Brain pericyte (primary cell): ENCODE measurements at regions not wholly inside any gene's neighbourhood (a gene's known extent, or its start where the extent isn't known, plus 50 kb on each side); places are given as distances from the start of the nearest gene placed in this dataset.
"Not testable (repeated sequence)": the region's sequence is repeated elsewhere in the genome, so short reads cannot be mapped to it uniquely, and the experiment has no call there.

Source experiments
- DNase-seq: peaks from one replicate; pipeline ENCODE4 v3.0.0-alpha.2; 2012; ENCODE audit warnings: low read depth, low spot score

DNA sequence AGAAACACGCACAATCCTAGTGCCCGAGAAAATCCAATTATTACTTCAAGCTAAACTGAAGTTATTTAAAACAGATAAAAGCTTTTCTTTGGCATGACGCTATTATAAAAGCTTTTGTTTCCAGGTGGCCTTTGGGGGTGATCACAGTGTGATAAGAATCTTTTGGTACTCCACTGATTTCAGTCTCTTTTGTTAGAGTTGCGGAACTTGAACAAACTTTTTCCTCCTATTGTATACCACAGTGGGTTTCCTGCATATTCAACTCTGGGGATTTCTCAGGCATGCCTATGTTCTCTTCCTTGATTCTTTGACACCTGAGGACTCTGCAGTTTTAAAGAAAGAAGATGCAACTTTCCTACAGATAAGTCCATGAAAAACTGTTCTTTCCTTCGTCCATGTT, 99.7 kb upstream of the PITRM1 start:
- DNase-seq, result no peak

DNA sequence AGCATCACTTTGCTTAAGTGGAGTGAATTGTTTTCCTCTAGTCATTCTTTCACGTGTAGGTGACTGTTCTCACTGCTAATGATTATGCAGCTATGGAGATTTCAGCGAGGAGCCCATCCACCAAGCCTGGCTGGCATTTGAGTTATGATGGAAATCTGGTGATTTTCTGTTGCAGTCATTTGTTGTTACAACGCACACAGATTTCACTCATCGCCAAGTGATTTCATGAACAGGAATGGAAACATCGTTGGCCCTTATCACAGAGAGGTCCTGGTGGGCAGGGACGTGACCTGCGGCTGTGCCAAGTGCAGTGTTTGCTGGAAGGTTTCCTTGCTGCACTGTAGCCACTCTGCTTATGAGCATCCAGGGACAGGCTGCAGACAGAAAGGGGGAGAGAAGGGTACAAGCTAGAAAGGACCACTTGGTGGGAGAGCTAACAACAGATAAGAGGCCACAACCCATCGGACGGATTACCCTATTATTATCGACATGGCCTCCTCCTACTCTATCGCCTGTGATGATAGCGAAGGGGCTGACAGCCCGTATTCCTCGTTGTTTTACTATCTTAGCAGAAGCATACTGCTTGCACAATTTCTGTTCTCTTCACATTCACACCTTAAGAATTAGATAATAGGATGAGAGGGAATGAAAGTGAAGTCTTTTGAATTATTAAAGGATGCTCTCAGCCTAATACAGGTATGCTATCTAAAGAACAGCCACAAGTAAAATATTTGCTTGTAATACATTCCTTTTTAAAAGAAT, 99.0 kb upstream of the PITRM1 start:
- no peak for DNase-seq

GRCh38 chr10:3270577-3271316, 98.2 kb upstream of the PITRM1 start:
- no peak for DNase-seq

- DNase-seq, result no peak
Measured at GRCh38 chr10:3268025-3268424, 95.4 kb upstream of the PITRM1 start.

DNA sequence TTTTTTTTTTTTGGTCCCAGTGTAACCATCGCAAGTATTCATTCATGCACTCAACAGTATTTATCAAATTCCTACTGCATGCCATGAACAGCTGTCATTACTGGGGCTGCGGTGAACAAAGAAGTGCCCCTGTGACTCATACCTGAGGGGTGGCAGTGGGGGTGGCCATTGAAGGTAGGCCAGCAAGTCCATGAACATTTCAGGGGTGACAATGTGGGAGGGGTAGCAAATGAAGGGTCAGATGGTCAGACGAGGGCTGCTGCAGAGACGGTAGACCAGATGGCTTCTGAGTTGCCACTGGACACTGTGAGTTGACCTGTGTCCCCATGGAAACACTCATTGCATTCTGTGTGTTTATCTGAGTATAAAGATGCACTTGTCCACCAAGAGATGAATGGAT, 92.5 kb upstream of the PITRM1 start:
- no peak for DNase-seq

- no peak for DNase-seq
Measured at GRCh38 chr10:3264161-3264761, 91.7 kb upstream of the PITRM1 start.

GRCh38 chr10:3263747-3264146, 91.2 kb upstream of the PITRM1 start:
- DNase-seq, result no peak

- no peak for DNase-seq
Measured at GRCh38 chr10:3263082-3263481, 90.5 kb upstream of the PITRM1 start.

GRCh38 chr10:3261921-3262320, 89.3 kb upstream of the PITRM1 start:
- DNase-seq, result no peak

- DNase-seq, result no peak
Measured at GRCh38 chr10:3260066-3260834, 87.7 kb upstream of the PITRM1 start.

- DNase-seq, result no peak
Measured at GRCh38 chr10:3259499-3259898, 86.9 kb upstream of the PITRM1 start.

GRCh38 chr10:3258394-3258793, 85.8 kb upstream of the PITRM1 start:
- no peak for DNase-seq

GRCh38 chr10:3255616-3256015, 83.0 kb upstream of the PITRM1 start:
- no peak for DNase-seq

DNA sequence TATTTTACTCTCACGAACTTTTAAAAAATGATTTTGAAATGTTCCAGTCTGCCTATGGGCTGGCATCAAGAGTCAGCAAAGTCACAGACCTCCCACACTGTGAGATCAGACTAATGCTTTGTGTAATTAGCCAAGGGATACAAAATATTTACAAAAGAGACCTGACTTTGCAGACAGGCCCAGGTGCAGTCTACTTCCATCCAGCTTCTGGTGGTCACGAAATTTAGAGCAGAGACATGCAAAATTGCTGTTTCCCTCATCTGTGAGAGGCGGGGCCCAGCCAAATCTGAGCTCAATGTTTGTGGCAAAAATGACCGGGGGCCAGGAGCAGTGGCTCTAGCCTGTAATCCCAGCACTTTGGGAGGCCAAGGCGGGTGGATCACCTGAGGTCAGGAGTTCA, 82.5 kb upstream of the PITRM1 start:
- no peak for DNase-seq

- not testable (repeated sequence) for DNase-seq
Measured at GRCh38 chr10:3253974-3254373, 81.4 kb upstream of the PITRM1 start.

DNA sequence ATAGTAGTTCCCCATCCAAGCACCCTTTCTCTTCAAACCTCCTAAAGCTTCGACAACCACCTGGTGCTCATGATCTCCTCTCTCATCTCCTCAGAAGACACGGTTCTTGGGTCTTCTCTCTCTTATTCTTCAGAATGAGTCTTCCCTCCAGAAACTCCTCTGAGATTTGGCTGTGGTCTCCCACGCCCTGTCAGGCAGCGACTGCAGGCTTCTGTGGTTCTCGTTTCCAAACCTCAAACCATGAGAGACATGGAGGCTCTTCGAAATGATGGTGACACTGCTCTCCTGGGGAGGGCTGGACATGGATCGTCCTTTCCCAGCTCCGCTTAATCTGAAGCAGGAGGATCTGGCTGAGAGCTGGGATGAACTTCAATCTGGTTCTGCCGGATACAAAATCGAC, 78.6 kb upstream of the PITRM1 start:
- no peak for DNase-seq

DNA sequence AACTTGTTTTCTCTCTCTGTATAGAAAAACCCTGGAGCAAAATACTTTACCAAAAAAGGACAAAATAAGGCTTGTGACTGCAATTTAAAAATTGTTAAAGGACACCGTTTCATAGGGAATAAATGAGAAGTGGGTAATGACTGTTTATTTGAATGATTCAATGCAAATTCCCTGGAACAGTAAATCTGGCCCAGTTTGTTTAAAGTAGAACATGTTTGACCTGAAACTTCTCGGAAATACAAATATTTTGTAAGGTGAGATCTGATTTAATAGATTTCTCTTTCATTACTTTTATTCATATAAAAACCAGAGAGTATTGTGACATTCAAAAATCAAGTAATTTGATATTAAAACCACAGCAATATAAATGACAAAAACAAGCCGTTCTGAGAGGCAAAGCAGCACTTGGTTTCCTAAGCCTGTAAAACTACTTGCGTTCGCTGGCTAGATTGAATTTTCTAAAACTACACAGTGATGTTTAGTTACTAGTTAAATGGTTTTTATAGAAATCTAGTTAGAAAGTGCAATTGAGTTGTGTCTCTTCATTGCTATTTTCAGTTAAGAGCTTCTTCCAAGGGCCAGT, 76.8 kb upstream of the PITRM1 start:
- no peak for DNase-seq

DNA sequence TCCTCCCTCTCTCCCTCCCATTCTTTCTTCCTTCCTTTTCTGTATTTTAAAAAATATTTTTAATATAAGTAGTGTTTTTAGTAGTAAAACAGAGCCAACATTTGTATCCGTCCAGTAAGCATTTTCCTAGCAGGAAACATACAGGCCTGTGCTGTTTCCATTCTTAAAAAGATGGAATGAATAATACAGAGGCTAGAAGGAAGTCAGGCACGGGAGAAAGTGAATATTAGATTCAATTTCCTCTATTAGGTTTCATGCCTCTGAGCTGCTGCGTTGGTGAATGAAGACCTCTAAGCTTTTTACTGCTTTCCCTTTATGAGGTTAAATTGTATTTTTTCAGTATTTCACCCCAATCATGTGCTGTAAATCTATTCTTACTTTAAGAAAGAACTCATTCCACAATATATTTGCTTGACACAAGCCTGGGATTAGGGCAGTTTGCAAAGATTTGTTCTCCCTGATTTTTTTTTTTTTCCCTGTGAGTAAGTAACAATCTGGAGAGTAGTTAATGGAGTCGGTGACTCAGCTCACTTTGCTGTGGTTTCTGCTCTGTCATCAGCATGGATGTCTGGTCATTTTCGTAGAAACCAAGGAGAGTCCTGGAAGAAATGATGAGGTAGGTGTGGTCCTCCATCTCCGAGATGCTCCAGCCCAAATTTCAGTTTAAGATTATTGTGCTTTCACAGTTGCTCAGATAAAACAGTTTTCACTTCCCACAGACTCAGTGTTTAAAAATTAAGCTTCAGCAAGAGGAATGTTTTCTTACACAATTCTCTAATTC, 76.1 kb upstream of the PITRM1 start:
- DNase-seq, result peak; percentile 22

DNA sequence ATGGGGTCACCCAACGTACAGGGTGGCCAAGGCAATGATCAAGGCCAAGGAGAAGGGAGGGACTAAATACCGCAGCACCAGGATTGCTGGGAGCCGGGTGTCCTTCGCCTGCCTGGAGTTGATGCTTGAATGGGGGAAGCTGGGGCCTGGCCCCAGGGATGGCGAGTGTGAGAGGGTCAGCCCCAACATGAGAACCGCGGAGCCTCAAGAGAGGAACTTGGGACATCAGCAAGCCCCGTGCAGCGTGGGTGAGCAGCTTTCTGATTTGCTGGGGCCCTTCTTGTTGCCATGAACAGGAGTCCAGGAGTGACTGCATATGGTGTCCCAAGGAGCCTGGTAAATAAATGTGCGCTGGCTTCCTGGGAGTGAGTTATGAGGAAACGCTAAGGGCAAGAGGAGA, 72.8 kb upstream of the PITRM1 start:
- no peak for DNase-seq

- DNase-seq, result no peak
Measured at GRCh38 chr10:3241967-3242650, 69.5 kb upstream of the PITRM1 start.
